Renal cortical epithelial cell (primary cell): ENCODE measurements at regions not wholly inside any gene's neighbourhood (a gene's known extent, or its start where the extent isn't known, plus 50 kb on each side); places are given as distances from the start of the nearest gene placed in this dataset.
"Not testable (repeated sequence)": the region's sequence is repeated elsewhere in the genome, so short reads cannot be mapped to it uniquely, and the experiment has no call there.

Experiments used
- DNase-seq: peaks from one replicate; pipeline ENCODE4 v3.0.0-alpha.2; 2011; ENCODE audit warnings: low read depth

- DNase-seq = no peak
These were observed 503.3 kb upstream of the PTCHD4 start for GRCh38 chr6:48614326-48614725.

GRCh38 chr6:48613231-48613949 lies 502.4 kb upstream of the PTCHD4 start:
- DNase-seq = no peak

- DNase-seq = no peak
These were observed 500.3 kb upstream of the PTCHD4 start for GRCh38 chr6:48611332-48611731.

- no peak for DNase-seq
These were observed 499.8 kb upstream of the PTCHD4 start for GRCh38 chr6:48610846-48611245.

GRCh38 chr6:48606618-48607017 lies 495.6 kb upstream of the PTCHD4 start:
- DNase-seq = peak; percentile 25

GRCh38 chr6:48597951-48598350 lies 487.0 kb upstream of the PTCHD4 start:
- no peak for DNase-seq

GRCh38 chr6:48596830-48597229 lies 485.8 kb upstream of the PTCHD4 start:
- DNase-seq = no peak

- DNase-seq = not testable (repeated sequence)
These were observed 480.2 kb upstream of the PTCHD4 start for GRCh38 chr6:48591158-48591557.

GRCh38 chr6:48584846-48585245 lies 473.8 kb upstream of the PTCHD4 start:
- DNase-seq = no peak

GRCh38 chr6:48570656-48571055 lies 459.7 kb upstream of the PTCHD4 start:
- DNase-seq = no peak

GRCh38 chr6:48568856-48569255 lies 457.9 kb upstream of the PTCHD4 start:
- DNase-seq = no peak

- DNase-seq = peak; percentile 63
These were observed 456.0 kb upstream of the PTCHD4 start for GRCh38 chr6:48567016-48567415.

GRCh38 chr6:48564036-48564820 lies 453.2 kb upstream of the PTCHD4 start:
- peak; percentile 13 for DNase-seq

- peak; percentile 54 for DNase-seq
These were observed 452.4 kb upstream of the PTCHD4 start for GRCh38 chr6:48563433-48563832.

- DNase-seq = peak; percentile 72
These were observed 449.4 kb upstream of the PTCHD4 start for GRCh38 chr6:48560408-48560807.

GRCh38 chr6:48553467-48554189 lies 442.6 kb upstream of the PTCHD4 start:
- no peak for DNase-seq

- no peak for DNase-seq
These were observed 441.9 kb upstream of the PTCHD4 start for GRCh38 chr6:48552905-48553304.

GRCh38 chr6:48550603-48551002 lies 439.6 kb upstream of the PTCHD4 start:
- no peak for DNase-seq

GRCh38 chr6:48542191-48542590 lies 431.2 kb upstream of the PTCHD4 start:
- DNase-seq = no peak

- peak; percentile 45 for DNase-seq
These were observed 430.7 kb upstream of the PTCHD4 start for GRCh38 chr6:48541649-48542048.

GRCh38 chr6:48535582-48536009 lies 424.6 kb upstream of the PTCHD4 start:
- peak; percentile 99 for DNase-seq

- not testable (repeated sequence) for DNase-seq
These were observed 420.0 kb upstream of the PTCHD4 start for GRCh38 chr6:48530978-48531377.

- no peak for DNase-seq
These were observed 414.9 kb upstream of the PTCHD4 start for GRCh38 chr6:48525849-48526248.
